SK-N-SH (cell line): ENCODE measurements at regions not wholly inside any gene's neighbourhood (a gene's known extent, or its start where the extent isn't known, plus 50 kb on each side); places are given as distances from the start of the nearest gene placed in this dataset.

Source experiments
- CTCF ChIA-PET: fragments of 300-600, 350-600 bp; formaldehyde crosslinking; extraction: SDS; loops from one replicate; lab custom pipeline; 2021; lab: Yijun Ruan, JAX
- POLR2A ChIA-PET: fragments of 350-600 bp; sonication (Branson Sonifier 250); formaldehyde crosslinking; extraction: SDS; loops from one replicate; lab custom pipeline; 2020; ENCODE audit warnings: antibody characterized with exemption, inconsistent platforms; lab: Yijun Ruan, JAX
- DNase-seq: peaks from one replicate; pipeline ENCODE4 v3.0.0; 2012
- H2AFZ ChIP-seq: fragments of 200-600 bp; sonication (generic); 2 replicates; pipeline ENCODE4 v1.8.1; 2016; ENCODE audit warnings: antibody characterized with exemption, mild to moderate bottlenecking, low read depth
- H3F3A ChIP-seq: fragments of 200-600 bp; sonication (generic); replicated peaks from 2 replicates; pipeline ENCODE3; 2016; ENCODE audit warnings: antibody characterized with exemption, mild to moderate bottlenecking; ENCODE audit not compliant: insufficient read depth
- H3K27ac ChIP-seq, 2 experiments: fragments of 200-500 bp in 1 of 2; fragments of 200-600 bp in 1 of 2; sonication (Bioruptor generic) in 1 of 2; sonication (generic), shearing (Covaris generic) in 1 of 2; 2 replicates each; pipeline versions ENCODE4 v1.5.1 to v1.6.1; 2014 to 2016; ENCODE audit warnings: low read depth in 2 of 2, inconsistent platforms in 1 of 2, low read length in 1 of 2, mild to moderate bottlenecking in 1 of 2, mixed read lengths in 1 of 2
- H3K27me3 ChIP-seq: fragments of 200-600 bp; sonication (generic), shearing (Covaris generic); 2 replicates; pipeline ENCODE4 v1.6.1; 2016; ENCODE audit warnings: mixed run types; ENCODE audit not compliant: insufficient read depth
- H3K36me3 ChIP-seq, 2 experiments: fragments of 200-500 bp in 1 of 2; fragments of 200-600 bp in 1 of 2; sonication (Bioruptor generic) in 1 of 2; sonication (generic) in 1 of 2; replicated peaks in 1 of 2; 2 replicates each; pipeline versions ENCODE3 to v1.5.1; 2014 to 2016; ENCODE audit warnings: low read length in 1 of 2, mild to moderate bottlenecking in 1 of 2; ENCODE audit not compliant: insufficient read depth in 2 of 2, control insufficient read depth in 1 of 2
- H3K4me1 ChIP-seq, 2 experiments: fragments of 200-500 bp in 1 of 2; fragments of 200-600 bp in 1 of 2; sonication (Bioruptor generic) in 1 of 2; sonication (generic), shearing (Covaris generic) in 1 of 2; 2 replicates each; pipeline versions ENCODE4 v1.5.1 to v1.6.1; 2014 to 2016; ENCODE audit warnings: low read depth in 1 of 2, low read length in 1 of 2, mixed run types in 1 of 2; ENCODE audit not compliant: insufficient read depth in 2 of 2, control insufficient read depth in 1 of 2
- H3K4me2 ChIP-seq: fragments of 200-600 bp; sonication (generic), shearing (Covaris generic); 2 replicates; pipeline ENCODE4 v1.6.1; 2017; ENCODE audit warnings: mixed run types
- H3K4me3 ChIP-seq, 2 experiments: fragments of 200-500 bp in 1 of 2; fragments of 200-600 bp in 1 of 2; sonication (Bioruptor generic) in 1 of 2; sonication (generic), shearing (Covaris generic) in 1 of 2; 2 replicates each; pipeline versions ENCODE4 v1.5.1 to v1.8.1; 2014 to 2016; ENCODE audit warnings: low read depth in 2 of 2, inconsistent platforms in 1 of 2, low read length in 1 of 2, mild to moderate bottlenecking in 1 of 2, mixed read lengths in 1 of 2, moderate library complexity in 1 of 2
- H3K79me2 ChIP-seq: fragments of 200-600 bp; sonication (generic); 2 replicates; pipeline ENCODE4 v1.8.1; 2017; ENCODE audit warnings: mild to moderate bottlenecking; ENCODE audit not compliant: insufficient read depth
- H3K9ac ChIP-seq: fragments of 200-600 bp; sonication (generic); 2 replicates; pipeline ENCODE4 v1.6.1; 2017; ENCODE audit warnings: mixed run types
- H3K9me2 ChIP-seq: fragments of 200-600 bp; sonication (generic); 2 replicates; pipeline ENCODE4 v1.6.1; 2017; ENCODE audit warnings: mixed run types
- H3K9me3 ChIP-seq: fragments of 200-600 bp; sonication (generic); 2 replicates; pipeline ENCODE4 v1.6.1; 2017; ENCODE audit warnings: mixed run types, mild to moderate bottlenecking, moderate library complexity
- H4K20me1 ChIP-seq: fragments of 200-600 bp; sonication (generic); 2 replicates; pipeline ENCODE4 v1.6.1; 2017; ENCODE audit warnings: mild to moderate bottlenecking, mixed run types; ENCODE audit not compliant: insufficient read depth
- ELF1 ChIP-seq: IDR thresholded peaks from 2 replicates; pipeline ENCODE4 v1.4.0; 2012
- EP300 ChIP-seq, 2 experiments: IDR thresholded peaks; 2 replicates each; pipeline versions ENCODE4 v1.4.0 to v1.6.1; 2012; ENCODE audit warnings: borderline replicate concordance in 1 of 2, low read depth in 1 of 2, low read length in 1 of 2
- FOSL2 ChIP-seq: IDR thresholded peaks from 2 replicates; pipeline ENCODE4 v1.4.0; 2012; ENCODE audit warnings: low read depth, mild to moderate bottlenecking, moderate library complexity, borderline replicate concordance
- FOXJ3 ChIP-seq: sonication (generic); formaldehyde crosslinking; IDR thresholded peaks from 2 replicates; pipeline ENCODE4 v1.5.1; 2020; ENCODE audit warnings: mild to moderate bottlenecking, missing genetic modification reagents
- FOXM1 ChIP-seq: IDR thresholded peaks from 2 replicates; pipeline ENCODE4 v1.4.0; 2012; ENCODE audit warnings: low read depth, mild to moderate bottlenecking
- IRF3 ChIP-seq: fragments of 150-350 bp; IDR thresholded peaks from 2 replicates; pipeline ENCODE4 v1.6.1; 2016; ENCODE audit warnings: mild to moderate bottlenecking, low read depth, low read length
- JUND ChIP-seq: IDR thresholded peaks from 2 replicates; pipeline ENCODE4 v1.4.0; 2012
- MAX ChIP-seq: IDR thresholded peaks from 2 replicates; pipeline ENCODE4 v1.4.0; 2012; ENCODE audit warnings: low read depth
- MEF2A ChIP-seq: IDR thresholded peaks from 2 replicates; pipeline ENCODE4 v1.4.0; 2012; ENCODE audit warnings: low read depth, borderline replicate concordance
- NRF1 ChIP-seq: IDR thresholded peaks from 2 replicates; pipeline ENCODE4 v1.6.1; 2012; ENCODE audit warnings: low read depth, mild to moderate bottlenecking, low read length
- PBX3 ChIP-seq: IDR thresholded peaks from 2 replicates; pipeline ENCODE4; 2012
- POLR2AphosphoS5 ChIP-seq: IDR thresholded peaks from 2 replicates; pipeline ENCODE4 v1.6.1; 2012; ENCODE audit warnings: low read depth, low read length
- REST ChIP-seq: IDR thresholded peaks from 2 replicates; pipeline ENCODE4 v1.6.1; 2012; ENCODE audit warnings: mild to moderate bottlenecking, low read depth, low read length, moderate library complexity
- RFX5 ChIP-seq: IDR thresholded peaks from 2 replicates; pipeline ENCODE4 v1.6.1; 2012; ENCODE audit warnings: mild to moderate bottlenecking, improper control_type of control experiment, low read length
- SIN3A ChIP-seq: IDR thresholded peaks from 2 replicates; pipeline ENCODE4 v1.6.1; 2012; ENCODE audit warnings: low read depth, mild to moderate bottlenecking, low read length, moderate library complexity, borderline replicate concordance
- TAF1 ChIP-seq: IDR thresholded peaks from 2 replicates; pipeline ENCODE4 v1.6.1; 2012; ENCODE audit warnings: low read depth, mild to moderate bottlenecking, low read length, moderate library complexity, borderline replicate concordance
- WGBS: methylation state at CpG from one replicate; pipeline ENCODE4 v1.1.6; 2017; ENCODE audit warnings: low lambda C conversion rate; 5-methylcytosine and 5-hydroxymethylcytosine counted together

- ChIA-PET CTCF (no interaction called here), POLR2A (no interaction called here)
- Histone ChIP-seq H3K4me2 (no peak overlapping the region), H3K9me3 (no peaks in the 10 kb centered on the region), H2AFZ (no peak overlapping the region), H3K36me3 (no peaks in the 10 kb centered on the region), H3K4me3 (no peak overlapping the region), H3K9ac (no peak overlapping the region), H3K9me2 (no peaks in the 10 kb centered on the region), H3K27ac (no peak overlapping the region), H3K4me1 (no peaks in the 10 kb centered on the region; a peak in 1 of 4 replicates), H3F3A (no peaks in the 10 kb centered on the region), H3K27me3 (no peaks in the 10 kb centered on the region), H3K79me2 (no peaks in the 10 kb centered on the region), H4K20me1 (no peaks in the 10 kb centered on the region)
- no peak for TF ChIP-seq FOXJ3 (CRISPR knock-in tag)
- no peak for TF ChIP-seq RFX5
- TF ChIP-seq REST: no peak
- no peak for TF ChIP-seq EP300 (IDR thresholded peaks at IDR 0.05; ENCODE audit: borderline replicate concordance in 1 of 2, low read depth in 1 of 2, low read length in 1 of 2)
- TF ChIP-seq FOXM1: no peak
- no peak for TF ChIP-seq TAF1
- no peak for TF ChIP-seq NRF1
- no peak for TF ChIP-seq ELF1
- no peak for TF ChIP-seq JUND
- no peak for TF ChIP-seq SIN3A
- TF ChIP-seq POLR2AphosphoS5: no peak
- TF ChIP-seq PBX3: no peak
- no peak for TF ChIP-seq IRF3
- TF ChIP-seq MAX: no peak
- no peak for TF ChIP-seq MEF2A
- no peak for TF ChIP-seq FOSL2
- no peak for DNase-seq
- WGBS: 26% methylated on average over 3 of the region's 3 CpGs
These were observed 1091.3 kb downstream of the TBC1D22A start for GRCh38 chr22:47853750-47854149.
